Heart left ventricle (tissue), 16 donors: ENCODE measurements at regions not wholly inside any gene's neighbourhood (a gene's known extent, or its start where the extent isn't known, plus 50 kb on each side); places are given as distances from the start of the nearest gene placed in this dataset.

ENCODE experiments used
- ATAC-seq, 4 donors: fragments of 200-7000 bp; cut with Tn5 transposase; one replicate each; pipeline ENCODE4 v1.9.1; 2020 to 2022; ENCODE audit warnings: moderate library complexity in 4 of 4, mild to moderate bottlenecking in 3 of 4, moderate number of reproducible peaks in 1 of 4
- DNase-seq, 5 donors: peaks; one replicate each; pipeline ENCODE4 v3.0.0-alpha.2; 2020
- H3K27ac ChIP-seq, 12 donors: fragments of 200-600 bp; sonication (generic) in 4 of 12; one replicate each; pipeline versions ENCODE4 v1.5.0 to v1.8.0; 2016 to 2022; ENCODE audit warnings: mild to moderate bottlenecking in 2 of 12
- H3K27me3 ChIP-seq, 9 donors: fragments of 200-600 bp; sonication (generic) in 2 of 9; one replicate each; pipeline versions ENCODE4 v1.5.1 to v1.8.0; 2016 to 2022; ENCODE audit warnings: mild to moderate bottlenecking in 3 of 9
- H3K36me3 ChIP-seq, 9 donors: fragments of 200-600 bp; sonication (generic) in 2 of 9; one replicate each; pipeline versions ENCODE4 v1.5.0 to v1.8.0; 2018 to 2022; ENCODE audit warnings: mild to moderate bottlenecking in 2 of 9
- H3K4me1 ChIP-seq, 12 donors: fragments of 200-600 bp; sonication (generic) in 4 of 12; one replicate each; pipeline versions ENCODE4 v1.5.0 to v1.8.0; 2016 to 2022; ENCODE audit warnings: mild to moderate bottlenecking in 3 of 12
- H3K4me3 ChIP-seq, 12 donors: fragments of 200-600 bp; sonication (generic) in 4 of 12; one replicate each; pipeline versions ENCODE4 v1.5.0 to v1.8.0; 2017 to 2022; ENCODE audit warnings: mild to moderate bottlenecking in 9 of 12, moderate library complexity in 4 of 12
- H3K9me3 ChIP-seq, 12 donors: fragments of 200-600 bp; sonication (generic) in 4 of 12; one replicate each; pipeline versions ENCODE4 v1.5.0 to v1.8.0; 2016 to 2022; ENCODE audit warnings: mild to moderate bottlenecking in 1 of 12
- CTCF ChIP-seq, 12 donors: fragments of 200-600 bp; sonication (generic) in 4 of 12; IDR thresholded peaks; one replicate each; pipeline versions ENCODE4 v1.5.0 to v1.8.0; 2018 to 2022; ENCODE audit warnings: antibody characterized with exemption in 12 of 12, mild to moderate bottlenecking in 5 of 12
- POLR2A ChIP-seq, 2 donors: fragments of 450-650 bp; IDR thresholded peaks; one replicate each; pipeline ENCODE4 v1.6.1; 2017; ENCODE audit warnings: antibody characterized with exemption in 2 of 2, mild to moderate bottlenecking in 2 of 2, moderate library complexity in 2 of 2
- WGBS, 4 donors: extraction: QIAGEN DNeasy Blood & Tissue Kit in 2 of 4; methylation state at CpG; one replicate each; pipeline versions ENCODE4 v1.1.5 to v1.1.7; 2013 to 2018; 5-methylcytosine and 5-hydroxymethylcytosine counted together
- intact Hi-C, 10 donors: fragments of 100-400 bp; cut with DNase I; formaldehyde crosslinking; loops; one replicate each; pipeline versions ENCODE4 v1.11.1 to v1.14.2; 2022
- donor health status: ischemic (EF 13 %, LVEDD 7.1; RV severe dilation, severe dysfunction).
- donor health status: healthy with polysubstance abuse.
- donor health status: DM: no; HTN: yes; CAD: no.
- donor health status: DM: no; HTN: no; CAD: no.
- donor health status: ischemic (EF 25% LVEDD 6.9; RV normal size, moderate dysfunction).
- donor health status: ischemic (EF 25% LVEDD 5.7; RV mildly dilated, moderate dysfunction).
- donor health status: healthy.
- donor health status: DM: yes; HTN: yes; CAD: no.
- donor health status: ischemic (EF 35%, LVEDD 5.7; RV mildly dilated, moderate dysfunction).
- donor health status: nonischemic (EF 11% LVEDD 7.7; RV severe dilation, severe dysfunction).
- donor health status: DM: yes; HTN: yes; CAD: no.
- donor health status: PGD.
- donor health status: ischemic (EF 29% LVEDD 5.4; RV normal size, mild dysfunction).
- donor health status: nonischemic (EF 23%, LVEDD 6.1; RV moderate dilation, normal function).

GRCh38 chr7:98565103-98565502, 52.0 kb upstream of the NPTX2 start:
- no peak for TF ChIP-seq CTCF (IDR thresholded peaks at IDR 0.05)
- TF ChIP-seq POLR2A (IDR thresholded peaks at IDR 0.05) = no peak
- no peaks in the 10 kb centered on the region for H3K4me1 ChIP-seq
- intact Hi-C loops = no loop called here
- no peaks in the 10 kb centered on the region for H3K36me3 ChIP-seq
- ATAC-seq = no peak
- no peak for DNase-seq
- peaks cover 0 to 1% (median 0%) of the 10 kb centered on the region in 12 donors for H3K9me3 ChIP-seq
- H3K4me3 ChIP-seq = no peak overlapping the region
- peaks cover 0 to 29% (median 0%) of the 10 kb centered on the region in 9 donors for H3K27me3 ChIP-seq
- 32 to 64% (median 56%) methylated on average over 2 to 3 of the region's 3 CpGs for WGBS, 4 donors
- no peak overlapping the region for H3K27ac ChIP-seq

GRCh38 chr7:98562871-98563495, 54.1 kb upstream of the NPTX2 start:
- 63 to 75% (median 72%) methylated on average over 5 of the region's 5 CpGs for WGBS, 4 donors
- DNase-seq (no peak), ATAC-seq (no peak)
- Histone ChIP-seq H3K36me3 (no peaks in the 10 kb centered on the region), H3K27ac (no peak overlapping the region), H3K4me3 (no peak overlapping the region), H3K9me3 (peaks cover 0 to 4% (median 0%) of the 10 kb centered on the region in 12 donors), H3K27me3 (peaks cover 0 to 29% (median 0%) of the 10 kb centered on the region in 9 donors), H3K4me1 (no peaks in the 10 kb centered on the region)
- TF ChIP-seq CTCF (IDR thresholded peaks at IDR 0.05) (no peak), POLR2A (IDR thresholded peaks at IDR 0.05) (no peak)
- intact Hi-C loops = no loop called here

- ATAC-seq = no peak
Measured at GRCh38 chr7:98562381-98562823, 54.7 kb upstream of the NPTX2 start.

GRCh38 chr7:98559958-98560357, 57.1 kb upstream of the NPTX2 start:
- intact Hi-C loops = no loop called here
- WGBS, 4 donors = 39 to 42% (median 41%) methylated on average over 3 of the region's 3 CpGs
- ATAC-seq (no peak), DNase-seq (no peak)
- Histone ChIP-seq H3K36me3 (no peaks in the 10 kb centered on the region), H3K9me3 (peaks cover 0 to 4% (median 0%) of the 10 kb centered on the region in 12 donors), H3K4me1 (no peaks in the 10 kb centered on the region), H3K27me3 (peaks cover 0 to 29% (median 0%) of the 10 kb centered on the region in 9 donors), H3K27ac (no peak overlapping the region), H3K4me3 (no peak overlapping the region)
- no peak for TF ChIP-seq POLR2A (IDR thresholded peaks at IDR 0.05)
- TF ChIP-seq CTCF (IDR thresholded peaks at IDR 0.05) = no peak

More at GRCh38 chr7:98562381-98562823, 54.7 kb upstream of the NPTX2 start:
- DNase-seq = no peak
- Histone ChIP-seq H3K4me1 (no peaks in the 10 kb centered on the region), H3K36me3 (no peaks in the 10 kb centered on the region), H3K9me3 (peaks cover 0 to 4% (median 0%) of the 10 kb centered on the region in 12 donors), H3K4me3 (no peak overlapping the region), H3K27ac (no peak overlapping the region), H3K27me3 (peaks cover 0 to 29% (median 0%) of the 10 kb centered on the region in 9 donors)
- intact Hi-C loops = no loop called here
- TF ChIP-seq POLR2A (IDR thresholded peaks at IDR 0.05) = no peak
- TF ChIP-seq CTCF (IDR thresholded peaks at IDR 0.05) = no peak
